Skeletal muscle tissue (tissue), 3 donors: ENCODE measurements at regions not wholly inside any gene's neighbourhood (a gene's known extent, or its start where the extent isn't known, plus 50 kb on each side); places are given as distances from the start of the nearest gene placed in this dataset.

Source experiments
- H3K27ac ChIP-seq: one replicate; pipeline ENCODE4 v1.7.0; 2013; ENCODE audit warnings: mild to moderate bottlenecking, low read depth, low read length, inconsistent platforms
- H3K27me3 ChIP-seq, 3 donors: one replicate each; pipeline ENCODE4 v1.7.0; 2013; ENCODE audit warnings: low read length in 3 of 3; ENCODE audit not compliant: control insufficient read depth in 3 of 3, insufficient read depth in 3 of 3
- H3K36me3 ChIP-seq, 3 donors: one replicate each; pipeline ENCODE4 v1.7.0; 2013; ENCODE audit warnings: low read length in 3 of 3; ENCODE audit not compliant: control insufficient read depth in 3 of 3, insufficient read depth in 3 of 3
- H3K4me1 ChIP-seq, 3 donors: one replicate each; pipeline ENCODE4 v1.7.0; 2013; ENCODE audit warnings: low read length in 3 of 3, mild to moderate bottlenecking in 3 of 3; ENCODE audit not compliant: control insufficient read depth in 3 of 3, insufficient read depth in 3 of 3
- H3K4me3 ChIP-seq, 3 donors: one replicate each; pipeline ENCODE4 v1.7.0; 2013; ENCODE audit warnings: low read length in 3 of 3
- H3K9ac ChIP-seq, 3 donors: one replicate each; pipeline ENCODE4 v1.7.0; 2013; ENCODE audit warnings: low read length in 3 of 3, mild to moderate bottlenecking in 3 of 3, moderate library complexity in 2 of 3, low read depth in 1 of 3
- H3K9me3 ChIP-seq, 3 donors: one replicate each; pipeline ENCODE4 v1.7.0; 2013; ENCODE audit warnings: low read length in 3 of 3; ENCODE audit not compliant: control insufficient read depth in 3 of 3
- donor health status: Osteomylitis.

DNA sequence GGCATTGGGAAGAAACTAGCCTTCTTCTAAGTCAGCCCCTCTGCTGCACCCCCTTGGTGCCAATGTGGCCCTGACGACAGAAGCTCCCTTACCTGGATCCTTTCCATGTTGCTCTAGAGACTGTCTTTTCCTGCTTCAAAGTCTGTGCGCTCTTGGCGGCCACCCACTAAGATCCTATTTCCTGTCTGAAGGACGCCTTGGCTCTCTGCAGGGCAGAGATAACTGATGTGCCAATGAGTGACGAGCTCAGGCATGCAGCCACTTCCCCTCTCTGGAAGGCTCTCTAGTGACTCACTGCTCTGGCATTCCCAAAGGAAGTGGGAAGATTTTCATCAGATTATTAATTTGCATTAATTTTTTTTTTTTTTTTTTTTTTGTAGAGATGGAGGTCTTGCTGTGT is 273.5 kb downstream of the CDH20 start:
- peak overlapping the region in 1 of 3 donors; percentile 47 for H3K9ac ChIP-seq

DNA sequence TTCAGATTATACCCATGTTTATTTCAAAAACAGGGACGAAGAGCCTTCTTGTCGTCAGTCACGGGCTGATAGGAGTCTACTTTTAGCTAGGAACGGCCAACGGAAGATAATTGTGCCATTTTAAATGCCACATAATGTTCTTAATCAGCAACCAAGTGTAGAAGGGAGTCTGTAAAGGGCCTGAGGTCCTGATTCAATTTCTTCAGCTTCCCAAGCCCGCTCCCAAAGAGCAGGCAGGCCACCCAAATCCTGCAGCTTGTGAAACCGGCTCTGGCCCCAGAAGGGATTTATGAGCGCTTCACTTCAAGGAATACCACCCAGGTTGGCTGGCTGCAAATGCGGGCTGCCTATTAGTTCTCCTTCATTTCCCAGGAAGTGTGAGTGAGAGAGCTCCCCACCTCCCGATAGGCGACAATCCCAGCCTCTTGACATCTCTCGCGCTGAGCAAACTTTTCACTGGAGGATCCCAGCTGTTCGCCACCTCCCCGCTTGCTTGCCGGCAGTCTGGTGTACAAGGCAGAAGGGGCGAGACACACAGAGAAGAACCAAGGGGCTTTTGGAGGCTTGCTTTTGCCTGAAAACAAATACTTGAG is 272.9 kb downstream of the CDH20 start:
- H3K4me1 ChIP-seq: peaks cover 9 to 12% (median 9%) of the 10 kb centered on the region in 3 donors
- H3K36me3 ChIP-seq: no peaks in the 10 kb centered on the region
- no peaks in the 10 kb centered on the region for H3K27me3 ChIP-seq
- peak overlapping the region in 1 of 3 donors; percentile 47 for H3K9ac ChIP-seq
- no peaks in the 10 kb centered on the region for H3K9me3 ChIP-seq
- H3K27ac ChIP-seq: no peak overlapping the region
- H3K4me3 ChIP-seq: peak overlapping the region in 2 of 3 donors; percentile 55 to 56

More for the DNA sequence above, 273.5 kb downstream of the CDH20 start:
- Histone ChIP-seq H3K4me1 (peaks cover 9 to 12% (median 9%) of the 10 kb centered on the region in 3 donors), H3K27ac (no peak overlapping the region), H3K36me3 (no peaks in the 10 kb centered on the region), H3K4me3 (peak overlapping the region in 2 of 3 donors; percentile 55 to 56), H3K27me3 (no peaks in the 10 kb centered on the region), H3K9me3 (no peaks in the 10 kb centered on the region)

DNA sequence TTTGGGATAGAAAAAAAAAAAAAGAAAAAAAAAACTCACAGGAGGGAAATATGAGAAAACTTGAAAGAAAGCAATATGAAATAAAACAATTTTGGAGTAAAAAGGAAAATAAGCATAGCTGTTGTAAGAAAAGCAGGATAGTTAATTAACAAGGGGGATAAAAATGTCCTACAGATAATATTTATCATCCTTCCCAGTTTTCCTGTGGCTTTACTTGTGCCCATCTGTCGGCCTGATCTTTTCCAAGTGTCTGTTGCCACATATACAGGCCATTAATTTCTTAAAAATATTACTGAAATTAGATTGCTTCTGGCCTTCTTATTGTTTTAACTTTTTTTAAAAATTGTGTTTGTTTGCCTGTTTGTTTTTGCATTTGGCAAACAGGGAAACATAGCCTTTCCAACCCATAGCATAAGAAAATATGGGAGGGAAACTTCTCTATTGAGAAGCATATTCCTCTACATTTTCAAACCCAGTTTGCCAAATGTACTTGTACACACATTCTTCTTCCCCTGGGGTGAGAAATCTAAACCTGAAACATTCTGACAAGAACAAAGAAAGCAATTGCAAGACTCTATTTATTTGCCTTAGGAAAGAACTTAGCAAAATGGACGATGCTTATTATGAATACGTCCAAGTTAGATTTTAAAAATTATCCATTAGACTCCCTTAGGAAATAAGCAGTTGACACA is 272.3 kb downstream of the CDH20 start:
- H3K27me3 ChIP-seq: no peaks in the 10 kb centered on the region
- no peaks in the 10 kb centered on the region for H3K36me3 ChIP-seq
- no peak overlapping the region for H3K4me3 ChIP-seq
- no peaks in the 10 kb centered on the region for H3K9me3 ChIP-seq
- peaks cover 9 to 12% (median 9%) of the 10 kb centered on the region in 3 donors for H3K4me1 ChIP-seq
- no peak overlapping the region for H3K27ac ChIP-seq
- peak overlapping the region in 1 of 3 donors; percentile 25 for H3K9ac ChIP-seq
